Brain microvascular endothelial cell (primary cell): ENCODE measurements at regions not wholly inside any gene's neighbourhood (a gene's known extent, or its start where the extent isn't known, plus 50 kb on each side); places are given as distances from the start of the nearest gene placed in this dataset.

Experiments used
- DNase-seq: peaks from one replicate; pipeline ENCODE4 v3.0.0-alpha.2; 2020
- H3K27ac ChIP-seq: fragments of 250-450 bp; sonication (Bioruptor Pico); 2 replicates; pipeline ENCODE4 v1.5.1; 2020; ENCODE audit warnings: mild to moderate bottlenecking, moderate library complexity
- H3K27me3 ChIP-seq: fragments of 250-450 bp; sonication (Bioruptor Pico); replicated peaks from 2 replicates; pipeline ENCODE4 v1.5.1; 2020; ENCODE audit warnings: mild to moderate bottlenecking
- H3K36me3 ChIP-seq: fragments of 250-450 bp; sonication (Bioruptor Pico); replicated peaks from 2 replicates; pipeline ENCODE4 v1.5.1; 2020; ENCODE audit warnings: mild to moderate bottlenecking
- H3K4me3 ChIP-seq: 2 replicates; pipeline ENCODE4 v1.5.1; 2011; ENCODE audit warnings: low read depth, mild to moderate bottlenecking, control low read depth, low read length, moderate library complexity
- CTCF ChIP-seq: IDR thresholded peaks from 2 replicates; pipeline ENCODE4 v1.5.1; 2011; ENCODE audit warnings: low read depth, mild to moderate bottlenecking, moderate library complexity, low read length, control low read depth, inconsistent platforms; ENCODE audit errors: missing control alignments
- in situ Hi-C: cut with HindIII; loops from 2 replicates; pipeline ENCODE4 v1.10.0; 2017; ENCODE audit warnings: low sequenced_read_pairs, low pct_ligation_motif_present

- DNase-seq = no peak
- no peaks in the 10 kb centered on the region for H3K27me3 ChIP-seq
- no peak overlapping the region for H3K27ac ChIP-seq
- no peak overlapping the region for H3K4me3 ChIP-seq
- no peak for TF ChIP-seq CTCF
- no peaks in the 10 kb centered on the region for H3K36me3 ChIP-seq
- in situ Hi-C loops = no loop called here
Measured at GRCh38 chr11:91187314-91187713, 964.5 kb upstream of the CHORDC1 start.

DNA sequence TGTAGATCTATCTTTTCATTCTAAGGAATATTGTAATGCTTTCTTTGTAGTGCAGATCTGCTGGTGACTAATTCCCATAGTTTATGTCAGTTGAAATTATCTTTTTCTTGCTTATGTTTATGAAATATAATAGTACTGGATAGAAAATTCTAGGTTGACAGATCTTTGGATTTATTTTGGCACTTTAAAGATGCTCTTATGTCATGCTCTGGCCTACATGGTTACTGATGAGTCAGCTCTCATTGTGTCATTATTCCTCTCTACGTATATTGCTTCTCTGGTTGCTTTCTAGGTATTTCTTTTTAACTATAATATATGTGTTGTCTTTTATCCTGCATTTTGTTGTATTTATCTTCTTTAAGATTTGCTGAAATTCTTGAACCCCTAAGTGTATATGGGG is 955.5 kb upstream of the CHORDC1 start:
- in situ Hi-C loops = no loop called here
- Histone ChIP-seq H3K36me3 (no peaks in the 10 kb centered on the region), H3K4me3 (no peak overlapping the region), H3K27ac (no peak overlapping the region), H3K27me3 (no peaks in the 10 kb centered on the region)
- no peak for TF ChIP-seq CTCF
- peak; percentile 10 for DNase-seq

GRCh38 chr11:91174734-91175133 is 951.9 kb upstream of the CHORDC1 start:
- no peak for TF ChIP-seq CTCF
- Histone ChIP-seq H3K27ac (no peak overlapping the region), H3K4me3 (no peak overlapping the region), H3K27me3 (no peaks in the 10 kb centered on the region), H3K36me3 (no peaks in the 10 kb centered on the region)
- in situ Hi-C loops = no loop called here
- no peak for DNase-seq

DNA sequence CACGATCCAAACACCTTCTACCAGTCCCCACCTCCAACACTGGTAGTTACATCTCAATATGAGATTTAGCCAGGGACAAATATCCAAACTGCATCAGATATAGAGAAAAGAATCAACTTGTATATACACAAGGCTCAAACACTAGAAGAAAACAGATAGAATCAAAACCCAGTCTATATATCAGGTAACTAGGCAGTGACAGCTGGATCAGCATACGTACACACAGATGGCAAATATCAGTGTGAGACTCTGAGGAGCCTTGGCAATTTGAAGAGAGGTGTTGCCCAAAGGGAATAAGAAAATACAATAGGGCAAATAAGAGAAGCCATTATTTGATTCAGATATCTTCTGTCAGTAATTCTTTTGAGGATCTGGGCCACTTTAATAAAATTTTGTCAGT is 951.3 kb upstream of the CHORDC1 start:
- in situ Hi-C loops = no loop called here
- Histone ChIP-seq H3K36me3 (no peaks in the 10 kb centered on the region), H3K27me3 (no peaks in the 10 kb centered on the region), H3K27ac (no peak overlapping the region), H3K4me3 (no peak overlapping the region)
- no peak for DNase-seq
- no peak for TF ChIP-seq CTCF

DNA sequence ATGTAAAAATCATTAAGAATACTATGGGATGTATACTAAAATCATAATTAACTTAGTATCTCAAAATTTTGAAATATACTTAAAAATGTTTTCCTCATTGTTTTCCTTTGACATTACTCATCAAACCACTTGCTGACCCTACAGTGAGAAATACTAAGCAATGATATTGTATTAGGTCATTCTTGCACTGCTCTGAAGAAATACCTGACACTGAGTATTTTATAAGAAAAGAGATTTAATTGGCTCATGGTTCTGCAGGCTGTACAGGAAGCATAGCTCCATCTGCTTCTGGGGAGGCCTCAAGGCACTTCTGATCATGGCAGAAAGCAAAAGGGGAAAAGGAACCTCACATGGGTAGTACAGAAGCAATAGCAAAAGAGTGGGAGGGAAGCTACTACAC is 950.9 kb upstream of the CHORDC1 start:
- DNase-seq = peak; percentile 34
- in situ Hi-C loops = no loop called here
- no peaks in the 10 kb centered on the region for H3K27me3 ChIP-seq
- H3K4me3 ChIP-seq = no peak overlapping the region
- no peaks in the 10 kb centered on the region for H3K36me3 ChIP-seq
- H3K27ac ChIP-seq = no peak overlapping the region
- no peak for TF ChIP-seq CTCF

GRCh38 chr11:91170711-91171110 is 947.9 kb upstream of the CHORDC1 start:
- DNase-seq = no peak
- no peaks in the 10 kb centered on the region for H3K36me3 ChIP-seq
- no peaks in the 10 kb centered on the region for H3K27me3 ChIP-seq
- H3K4me3 ChIP-seq = no peak overlapping the region
- no peak for TF ChIP-seq CTCF
- in situ Hi-C loops = no loop called here
- H3K27ac ChIP-seq = no peak overlapping the region
